H1 (cell line): ENCODE measurements at regions not wholly inside any gene's neighbourhood (a gene's known extent, or its start where the extent isn't known, plus 50 kb on each side); places are given as distances from the start of the nearest gene placed in this dataset.

ENCODE experiments used
- TF ChIP-seq, protein P1 (sequence below): fragments of 300-600 bp; sonication (generic); IDR thresholded peaks from 2 replicates; pipeline ENCODE4 v1.7.1; 2012; ENCODE audit warnings: low read length, moderate library complexity, mild to moderate bottlenecking, inconsistent platforms; ENCODE audit not compliant: insufficient replicate concordance

DNA sequence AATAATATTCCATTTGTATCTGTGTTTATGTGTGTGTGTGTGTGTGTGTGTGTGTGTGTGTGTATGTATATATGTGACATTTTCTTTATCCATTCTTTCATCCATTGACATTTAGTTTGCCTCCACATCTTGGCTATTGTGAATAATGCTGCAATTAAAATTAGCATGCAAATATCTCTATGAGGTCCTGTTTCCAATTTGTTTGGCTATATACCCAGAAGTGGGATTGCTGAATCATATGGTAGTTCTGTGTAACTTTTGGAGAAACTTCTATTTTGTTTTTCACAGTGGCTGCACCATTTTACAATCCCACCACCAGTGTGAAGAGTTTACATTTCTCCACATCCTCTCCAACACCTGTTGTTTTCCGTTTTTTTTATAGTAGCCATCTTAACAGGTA lies 53.1 kb downstream of the CH25H start (continued):
- TF ChIP-seq, protein P1, sequence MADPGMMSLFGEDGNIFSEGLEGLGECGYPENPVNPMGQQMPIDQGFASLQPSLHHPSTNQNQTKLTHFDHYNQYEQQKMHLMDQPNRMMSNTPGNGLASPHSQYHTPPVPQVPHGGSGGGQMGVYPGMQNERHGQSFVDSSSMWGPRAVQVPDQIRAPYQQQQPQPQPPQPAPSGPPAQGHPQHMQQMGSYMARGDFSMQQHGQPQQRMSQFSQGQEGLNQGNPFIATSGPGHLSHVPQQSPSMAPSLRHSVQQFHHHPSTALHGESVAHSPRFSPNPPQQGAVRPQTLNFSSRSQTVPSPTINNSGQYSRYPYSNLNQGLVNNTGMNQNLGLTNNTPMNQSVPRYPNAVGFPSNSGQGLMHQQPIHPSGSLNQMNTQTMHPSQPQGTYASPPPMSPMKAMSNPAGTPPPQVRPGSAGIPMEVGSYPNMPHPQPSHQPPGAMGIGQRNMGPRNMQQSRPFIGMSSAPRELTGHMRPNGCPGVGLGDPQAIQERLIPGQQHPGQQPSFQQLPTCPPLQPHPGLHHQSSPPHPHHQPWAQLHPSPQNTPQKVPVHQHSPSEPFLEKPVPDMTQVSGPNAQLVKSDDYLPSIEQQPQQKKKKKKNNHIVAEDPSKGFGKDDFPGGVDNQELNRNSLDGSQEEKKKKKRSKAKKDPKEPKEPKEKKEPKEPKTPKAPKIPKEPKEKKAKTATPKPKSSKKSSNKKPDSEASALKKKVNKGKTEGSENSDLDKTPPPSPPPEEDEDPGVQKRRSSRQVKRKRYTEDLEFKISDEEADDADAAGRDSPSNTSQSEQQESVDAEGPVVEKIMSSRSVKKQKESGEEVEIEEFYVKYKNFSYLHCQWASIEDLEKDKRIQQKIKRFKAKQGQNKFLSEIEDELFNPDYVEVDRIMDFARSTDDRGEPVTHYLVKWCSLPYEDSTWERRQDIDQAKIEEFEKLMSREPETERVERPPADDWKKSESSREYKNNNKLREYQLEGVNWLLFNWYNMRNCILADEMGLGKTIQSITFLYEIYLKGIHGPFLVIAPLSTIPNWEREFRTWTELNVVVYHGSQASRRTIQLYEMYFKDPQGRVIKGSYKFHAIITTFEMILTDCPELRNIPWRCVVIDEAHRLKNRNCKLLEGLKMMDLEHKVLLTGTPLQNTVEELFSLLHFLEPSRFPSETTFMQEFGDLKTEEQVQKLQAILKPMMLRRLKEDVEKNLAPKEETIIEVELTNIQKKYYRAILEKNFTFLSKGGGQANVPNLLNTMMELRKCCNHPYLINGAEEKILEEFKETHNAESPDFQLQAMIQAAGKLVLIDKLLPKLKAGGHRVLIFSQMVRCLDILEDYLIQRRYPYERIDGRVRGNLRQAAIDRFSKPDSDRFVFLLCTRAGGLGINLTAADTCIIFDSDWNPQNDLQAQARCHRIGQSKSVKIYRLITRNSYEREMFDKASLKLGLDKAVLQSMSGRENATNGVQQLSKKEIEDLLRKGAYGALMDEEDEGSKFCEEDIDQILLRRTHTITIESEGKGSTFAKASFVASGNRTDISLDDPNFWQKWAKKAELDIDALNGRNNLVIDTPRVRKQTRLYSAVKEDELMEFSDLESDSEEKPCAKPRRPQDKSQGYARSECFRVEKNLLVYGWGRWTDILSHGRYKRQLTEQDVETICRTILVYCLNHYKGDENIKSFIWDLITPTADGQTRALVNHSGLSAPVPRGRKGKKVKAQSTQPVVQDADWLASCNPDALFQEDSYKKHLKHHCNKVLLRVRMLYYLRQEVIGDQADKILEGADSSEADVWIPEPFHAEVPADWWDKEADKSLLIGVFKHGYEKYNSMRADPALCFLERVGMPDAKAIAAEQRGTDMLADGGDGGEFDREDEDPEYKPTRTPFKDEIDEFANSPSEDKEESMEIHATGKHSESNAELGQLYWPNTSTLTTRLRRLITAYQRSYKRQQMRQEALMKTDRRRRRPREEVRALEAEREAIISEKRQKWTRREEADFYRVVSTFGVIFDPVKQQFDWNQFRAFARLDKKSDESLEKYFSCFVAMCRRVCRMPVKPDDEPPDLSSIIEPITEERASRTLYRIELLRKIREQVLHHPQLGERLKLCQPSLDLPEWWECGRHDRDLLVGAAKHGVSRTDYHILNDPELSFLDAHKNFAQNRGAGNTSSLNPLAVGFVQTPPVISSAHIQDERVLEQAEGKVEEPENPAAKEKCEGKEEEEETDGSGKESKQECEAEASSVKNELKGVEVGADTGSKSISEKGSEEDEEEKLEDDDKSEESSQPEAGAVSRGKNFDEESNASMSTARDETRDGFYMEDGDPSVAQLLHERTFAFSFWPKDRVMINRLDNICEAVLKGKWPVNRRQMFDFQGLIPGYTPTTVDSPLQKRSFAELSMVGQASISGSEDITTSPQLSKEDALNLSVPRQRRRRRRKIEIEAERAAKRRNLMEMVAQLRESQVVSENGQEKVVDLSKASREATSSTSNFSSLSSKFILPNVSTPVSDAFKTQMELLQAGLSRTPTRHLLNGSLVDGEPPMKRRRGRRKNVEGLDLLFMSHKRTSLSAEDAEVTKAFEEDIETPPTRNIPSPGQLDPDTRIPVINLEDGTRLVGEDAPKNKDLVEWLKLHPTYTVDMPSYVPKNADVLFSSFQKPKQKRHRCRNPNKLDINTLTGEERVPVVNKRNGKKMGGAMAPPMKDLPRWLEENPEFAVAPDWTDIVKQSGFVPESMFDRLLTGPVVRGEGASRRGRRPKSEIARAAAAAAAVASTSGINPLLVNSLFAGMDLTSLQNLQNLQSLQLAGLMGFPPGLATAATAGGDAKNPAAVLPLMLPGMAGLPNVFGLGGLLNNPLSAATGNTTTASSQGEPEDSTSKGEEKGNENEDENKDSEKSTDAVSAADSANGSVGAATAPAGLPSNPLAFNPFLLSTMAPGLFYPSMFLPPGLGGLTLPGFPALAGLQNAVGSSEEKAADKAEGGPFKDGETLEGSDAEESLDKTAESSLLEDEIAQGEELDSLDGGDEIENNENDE: no peak
